GM12878 (cell line): ENCODE measurements at regions not wholly inside any gene's neighbourhood (a gene's known extent, or its start where the extent isn't known, plus 50 kb on each side); places are given as distances from the start of the nearest gene placed in this dataset.

Experiments
- CBFB ChIP-seq: IDR thresholded peaks from 2 replicates; pipeline ENCODE4 v1.6.1; 2016; ENCODE audit warnings: antibody characterized with exemption, low read depth
- HDAC2 ChIP-seq: fragments of 200-600 bp; sonication (generic); IDR thresholded peaks from 2 replicates; pipeline ENCODE4 v1.6.1; 2017
- IKZF1 ChIP-seq: fragments of 450-650 bp; conservative IDR thresholded peaks from 2 replicates; pipeline ENCODE4 v1.6.1; 2017; ENCODE audit warnings: antibody characterized with exemption, mild to moderate bottlenecking
- IRF4 ChIP-seq: IDR thresholded peaks from 2 replicates; pipeline ENCODE4 v1.6.1; 2011; ENCODE audit warnings: low read depth, low read length
- SREBF2 ChIP-seq: IDR thresholded peaks from 2 replicates; pipeline ENCODE4 v1.6.1; 2012; ENCODE audit warnings: mild to moderate bottlenecking, low read length
- ZNF217 ChIP-seq: fragments of 450-650 bp; IDR thresholded peaks from 2 replicates; pipeline ENCODE4 v1.6.1; 2017; ENCODE audit warnings: antibody characterized with exemption, mild to moderate bottlenecking
- ZNF622 ChIP-seq: fragments of 450-650 bp; IDR thresholded peaks from 2 replicates; pipeline ENCODE4 v1.6.1; 2017; ENCODE audit warnings: mild to moderate bottlenecking, inconsistent platforms
- TF ChIP-seq, protein P1 (sequence below): IDR thresholded peaks from 2 replicates; pipeline ENCODE4 v1.6.1; 2012; ENCODE audit warnings: low read depth, low read length, improper control_type of control experiment
- TF ChIP-seq, protein P2 (sequence below): fragments of 450-650 bp; formaldehyde crosslinking; IDR thresholded peaks from 2 replicates; pipeline ENCODE4 v1.5.0; 2022; ENCODE audit warnings: mild to moderate bottlenecking, missing genetic modification characterization
- TF ChIP-seq, protein P3 (sequence below): fragments of 450-650 bp; IDR thresholded peaks from 2 replicates; pipeline ENCODE4 v1.6.1; 2016; ENCODE audit warnings: mild to moderate bottlenecking

DNA sequence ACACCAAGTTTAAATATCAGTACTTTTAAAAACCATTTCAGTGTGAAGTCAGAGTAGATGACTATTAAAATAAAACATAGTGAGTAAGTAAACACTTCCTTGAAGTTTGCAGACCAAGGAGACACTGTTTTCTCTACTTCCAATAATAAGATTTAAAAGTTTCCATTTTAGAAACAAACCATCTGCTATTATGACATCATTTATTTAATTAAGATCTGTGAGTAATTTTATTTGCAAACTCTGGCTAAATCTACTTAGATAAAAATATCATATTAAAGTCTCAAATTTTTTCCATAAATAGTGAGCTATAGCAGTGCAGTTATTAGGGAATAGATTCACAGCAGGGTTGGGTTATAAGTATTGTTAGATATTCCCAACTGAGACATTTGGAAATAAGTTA is 1267.0 kb upstream of the FLRT2 start (continued):
- TF ChIP-seq, protein P1, sequence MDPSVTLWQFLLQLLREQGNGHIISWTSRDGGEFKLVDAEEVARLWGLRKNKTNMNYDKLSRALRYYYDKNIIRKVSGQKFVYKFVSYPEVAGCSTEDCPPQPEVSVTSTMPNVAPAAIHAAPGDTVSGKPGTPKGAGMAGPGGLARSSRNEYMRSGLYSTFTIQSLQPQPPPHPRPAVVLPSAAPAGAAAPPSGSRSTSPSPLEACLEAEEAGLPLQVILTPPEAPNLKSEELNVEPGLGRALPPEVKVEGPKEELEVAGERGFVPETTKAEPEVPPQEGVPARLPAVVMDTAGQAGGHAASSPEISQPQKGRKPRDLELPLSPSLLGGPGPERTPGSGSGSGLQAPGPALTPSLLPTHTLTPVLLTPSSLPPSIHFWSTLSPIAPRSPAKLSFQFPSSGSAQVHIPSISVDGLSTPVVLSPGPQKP: no peak
- TF ChIP-seq, protein P2, sequence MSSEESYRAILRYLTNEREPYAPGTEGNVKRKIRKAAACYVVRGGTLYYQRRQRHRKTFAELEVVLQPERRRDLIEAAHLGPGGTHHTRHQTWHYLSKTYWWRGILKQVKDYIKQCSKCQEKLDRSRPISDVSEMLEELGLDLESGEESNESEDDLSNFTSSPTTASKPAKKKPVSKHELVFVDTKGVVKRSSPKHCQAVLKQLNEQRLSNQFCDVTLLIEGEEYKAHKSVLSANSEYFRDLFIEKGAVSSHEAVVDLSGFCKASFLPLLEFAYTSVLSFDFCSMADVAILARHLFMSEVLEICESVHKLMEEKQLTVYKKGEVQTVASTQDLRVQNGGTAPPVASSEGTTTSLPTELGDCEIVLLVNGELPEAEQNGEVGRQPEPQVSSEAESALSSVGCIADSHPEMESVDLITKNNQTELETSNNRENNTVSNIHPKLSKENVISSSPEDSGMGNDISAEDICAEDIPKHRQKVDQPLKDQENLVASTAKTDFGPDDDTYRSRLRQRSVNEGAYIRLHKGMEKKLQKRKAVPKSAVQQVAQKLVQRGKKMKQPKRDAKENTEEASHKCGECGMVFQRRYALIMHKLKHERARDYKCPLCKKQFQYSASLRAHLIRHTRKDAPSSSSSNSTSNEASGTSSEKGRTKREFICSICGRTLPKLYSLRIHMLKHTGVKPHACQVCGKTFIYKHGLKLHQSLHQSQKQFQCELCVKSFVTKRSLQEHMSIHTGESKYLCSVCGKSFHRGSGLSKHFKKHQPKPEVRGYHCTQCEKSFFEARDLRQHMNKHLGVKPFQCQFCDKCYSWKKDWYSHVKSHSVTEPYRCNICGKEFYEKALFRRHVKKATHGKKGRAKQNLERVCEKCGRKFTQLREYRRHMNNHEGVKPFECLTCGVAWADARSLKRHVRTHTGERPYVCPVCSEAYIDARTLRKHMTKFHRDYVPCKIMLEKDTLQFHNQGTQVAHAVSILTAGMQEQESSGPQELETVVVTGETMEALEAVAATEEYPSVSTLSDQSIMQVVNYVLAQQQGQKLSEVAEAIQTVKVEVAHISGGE (CRISPR knock-in tag): no peak
- no peak for TF ChIP-seq ZNF217
- TF ChIP-seq IKZF1: no peak
- TF ChIP-seq IRF4: no peak
- TF ChIP-seq ZNF622: no peak
- no peak for TF ChIP-seq SREBF2
- TF ChIP-seq, protein P3, sequence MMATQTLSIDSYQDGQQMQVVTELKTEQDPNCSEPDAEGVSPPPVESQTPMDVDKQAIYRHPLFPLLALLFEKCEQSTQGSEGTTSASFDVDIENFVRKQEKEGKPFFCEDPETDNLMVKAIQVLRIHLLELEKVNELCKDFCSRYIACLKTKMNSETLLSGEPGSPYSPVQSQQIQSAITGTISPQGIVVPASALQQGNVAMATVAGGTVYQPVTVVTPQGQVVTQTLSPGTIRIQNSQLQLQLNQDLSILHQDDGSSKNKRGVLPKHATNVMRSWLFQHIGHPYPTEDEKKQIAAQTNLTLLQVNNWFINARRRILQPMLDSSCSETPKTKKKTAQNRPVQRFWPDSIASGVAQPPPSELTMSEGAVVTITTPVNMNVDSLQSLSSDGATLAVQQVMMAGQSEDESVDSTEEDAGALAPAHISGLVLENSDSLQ: no peak
- no peak for TF ChIP-seq CBFB
- TF ChIP-seq HDAC2: no peak
- TF ChIP-seq, all 136 proteins: peak for 0
